ENCODE measurements at regions not wholly inside any gene's neighbourhood (a gene's known extent, or its start where the extent isn't known, plus 50 kb on each side); places are given as distances from the start of the nearest gene placed in this dataset.

DNA sequence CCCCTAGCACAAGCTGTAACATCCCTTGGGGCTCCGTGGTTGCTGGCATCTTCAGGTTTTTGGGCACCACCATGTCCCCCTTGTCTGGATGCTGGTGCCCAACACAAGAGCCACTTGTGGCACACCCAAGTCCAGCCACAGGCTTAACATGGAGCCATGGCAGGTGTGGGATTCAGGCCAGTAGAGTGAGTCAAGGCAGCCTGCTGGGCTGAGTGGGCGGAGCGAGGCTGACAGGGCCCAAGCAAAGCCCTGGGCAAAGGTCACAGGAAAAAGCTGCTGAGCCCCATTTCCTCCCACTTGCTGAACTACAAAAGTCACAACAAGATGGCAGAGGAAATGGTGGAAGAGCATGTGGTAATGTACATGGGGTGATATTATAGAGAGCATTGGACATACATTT, 950.7 kb upstream of the FLRT2 start:
- Histone ChIP-seq H3K4me3 (ENCODE audit: low read depth, low read length) (no peak overlapping the region), H3K27ac (ENCODE audit: low read depth, low read length) (no peak overlapping the region), H3K36me3 (ENCODE audit: insufficient read depth, low read length) (no peaks in the 10 kb centered on the region), H2AFZ (ENCODE audit: low read length, unreplicated experiment) (no peak overlapping the region), H3K27me3 (ENCODE audit: insufficient read depth, low read length) (no peaks in the 10 kb centered on the region), H3K4me1 (ENCODE audit: control insufficient read depth, insufficient read depth, low read length, unreplicated experiment) (no peaks in the 10 kb centered on the region), H3K79me2 (ENCODE audit: control insufficient read depth, insufficient read depth, low read length, unreplicated experiment) (no peaks in the 10 kb centered on the region)

DNA sequence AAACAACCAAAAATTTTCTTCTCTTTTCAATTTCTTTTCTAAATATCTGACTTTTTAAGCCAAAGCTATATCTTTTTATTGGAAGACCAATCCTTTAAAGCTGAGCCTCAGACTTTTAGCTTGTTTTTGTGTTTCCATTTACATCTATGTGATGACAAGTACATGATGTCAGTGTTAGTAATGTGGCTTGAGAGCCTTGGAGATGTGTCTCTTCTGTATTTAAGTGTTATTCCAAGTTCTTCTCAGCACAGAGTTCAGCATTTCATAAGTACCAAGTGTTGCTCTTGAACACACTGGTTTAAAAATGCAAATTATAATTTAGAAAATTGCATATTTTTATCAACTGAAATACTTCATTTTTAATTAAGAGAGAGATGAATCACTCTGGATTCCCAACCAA, 948.9 kb upstream of the FLRT2 start:
- Histone ChIP-seq H3K36me3 (ENCODE audit: insufficient read depth, low read length) (no peaks in the 10 kb centered on the region), H3K27ac (ENCODE audit: low read depth, low read length) (no peak overlapping the region), H3K27me3 (ENCODE audit: insufficient read depth, low read length) (no peaks in the 10 kb centered on the region), H3K79me2 (ENCODE audit: control insufficient read depth, insufficient read depth, low read length, unreplicated experiment) (no peaks in the 10 kb centered on the region), H3K4me3 (ENCODE audit: low read depth, low read length) (no peak overlapping the region), H3K4me1 (ENCODE audit: control insufficient read depth, insufficient read depth, low read length, unreplicated experiment) (no peaks in the 10 kb centered on the region), H2AFZ (ENCODE audit: low read length, unreplicated experiment) (no peak overlapping the region)

DNA sequence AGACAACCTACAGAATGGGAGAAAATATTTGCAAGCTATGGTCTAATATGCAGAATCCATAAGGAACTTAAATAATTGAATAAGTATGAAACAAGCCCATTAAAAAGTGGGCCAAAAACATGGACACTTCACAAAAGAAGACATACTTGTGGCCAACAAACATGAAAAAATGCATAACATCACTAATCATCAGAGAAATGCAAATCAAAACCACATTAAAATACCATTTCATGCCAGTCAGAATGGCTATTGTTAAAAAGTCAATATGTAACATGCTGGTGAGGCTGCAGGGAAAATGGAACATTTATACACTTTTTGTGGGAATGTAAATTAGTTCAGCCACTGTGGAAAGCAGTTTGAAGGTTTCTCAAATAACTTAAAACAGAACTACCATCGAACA, 945.4 kb upstream of the FLRT2 start:
- Histone ChIP-seq H3K4me3 (ENCODE audit: low read depth, low read length) (no peak overlapping the region), H3K79me2 (ENCODE audit: control insufficient read depth, insufficient read depth, low read length, unreplicated experiment) (no peaks in the 10 kb centered on the region), H3K27ac (ENCODE audit: low read depth, low read length) (no peak overlapping the region), H2AFZ (ENCODE audit: low read length, unreplicated experiment) (no peak overlapping the region), H3K4me1 (ENCODE audit: control insufficient read depth, insufficient read depth, low read length, unreplicated experiment) (no peaks in the 10 kb centered on the region), H3K27me3 (ENCODE audit: insufficient read depth, low read length) (no peaks in the 10 kb centered on the region), H3K36me3 (ENCODE audit: insufficient read depth, low read length) (no peaks in the 10 kb centered on the region)

DNA sequence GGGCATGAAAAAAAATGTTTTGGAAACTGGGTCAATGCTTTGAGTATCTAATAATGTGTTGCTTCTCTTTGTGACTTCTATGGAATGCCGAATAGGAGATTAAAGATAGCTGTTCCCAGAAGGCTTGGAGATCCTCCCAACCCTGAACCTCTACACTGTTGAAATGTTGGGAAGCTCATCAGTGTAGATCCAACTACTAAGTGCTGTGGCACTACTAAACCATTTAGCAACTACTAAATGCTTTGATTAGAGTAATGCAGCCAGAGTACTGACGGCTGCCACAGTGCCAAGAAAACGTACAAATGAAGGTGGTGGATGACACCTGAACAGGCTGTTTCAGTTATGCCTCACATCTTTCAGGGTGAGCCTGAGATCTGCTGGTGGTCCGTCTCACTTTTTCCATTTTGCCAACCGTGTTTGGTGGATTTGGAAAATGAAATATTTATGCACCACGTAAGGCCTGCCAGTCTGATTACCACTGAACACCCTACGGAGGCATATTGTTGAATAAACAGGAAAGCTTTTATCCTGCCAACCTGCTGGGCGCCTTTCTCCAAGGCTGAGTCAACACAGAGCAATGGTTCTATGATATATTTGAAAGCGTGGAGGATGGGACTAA, 938.0 kb upstream of the FLRT2 start:
- no peaks in the 10 kb centered on the region for H3K36me3 ChIP-seq (ENCODE audit: insufficient read depth, low read length)
- no peak overlapping the region for H3K27ac ChIP-seq (ENCODE audit: low read depth, low read length)
- H3K4me1 ChIP-seq (ENCODE audit: control insufficient read depth, insufficient read depth, low read length, unreplicated experiment), result no peaks in the 10 kb centered on the region
- H3K4me3 ChIP-seq (ENCODE audit: low read depth, low read length), result no peak overlapping the region
- H2AFZ ChIP-seq (ENCODE audit: low read length, unreplicated experiment), result no peak overlapping the region
- no peaks in the 10 kb centered on the region for H3K79me2 ChIP-seq (ENCODE audit: control insufficient read depth, insufficient read depth, low read length, unreplicated experiment)
- no peaks in the 10 kb centered on the region for H3K27me3 ChIP-seq (ENCODE audit: insufficient read depth, low read length)

DNA sequence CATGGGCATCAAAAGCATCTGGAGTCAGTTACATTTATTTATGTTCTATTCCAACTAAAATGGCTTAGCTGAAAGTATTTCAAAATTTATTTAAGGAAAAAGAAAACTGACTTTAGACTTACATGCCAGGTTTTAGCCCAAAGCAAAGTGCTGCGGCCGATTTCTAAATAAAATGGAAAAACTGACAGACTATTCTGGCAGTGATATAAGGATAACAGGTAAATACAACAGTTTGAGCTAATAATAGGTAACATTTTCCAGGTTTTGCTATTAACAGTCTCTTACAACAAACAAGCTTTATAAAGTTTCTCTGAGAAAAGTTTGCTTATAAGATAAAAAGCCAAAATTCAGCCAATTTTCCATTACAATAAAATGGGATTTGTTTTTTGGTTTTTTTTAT, 937.2 kb upstream of the FLRT2 start:
- H3K27me3 ChIP-seq (ENCODE audit: insufficient read depth, low read length), result no peaks in the 10 kb centered on the region
- H3K27ac ChIP-seq (ENCODE audit: low read depth, low read length), result no peak overlapping the region
- H2AFZ ChIP-seq (ENCODE audit: low read length, unreplicated experiment), result no peak overlapping the region
- H3K79me2 ChIP-seq (ENCODE audit: control insufficient read depth, insufficient read depth, low read length, unreplicated experiment), result no peaks in the 10 kb centered on the region
- no peaks in the 10 kb centered on the region for H3K4me1 ChIP-seq (ENCODE audit: control insufficient read depth, insufficient read depth, low read length, unreplicated experiment)
- H3K36me3 ChIP-seq (ENCODE audit: insufficient read depth, low read length), result no peaks in the 10 kb centered on the region
- H3K4me3 ChIP-seq (ENCODE audit: low read depth, low read length), result no peak overlapping the region

DNA sequence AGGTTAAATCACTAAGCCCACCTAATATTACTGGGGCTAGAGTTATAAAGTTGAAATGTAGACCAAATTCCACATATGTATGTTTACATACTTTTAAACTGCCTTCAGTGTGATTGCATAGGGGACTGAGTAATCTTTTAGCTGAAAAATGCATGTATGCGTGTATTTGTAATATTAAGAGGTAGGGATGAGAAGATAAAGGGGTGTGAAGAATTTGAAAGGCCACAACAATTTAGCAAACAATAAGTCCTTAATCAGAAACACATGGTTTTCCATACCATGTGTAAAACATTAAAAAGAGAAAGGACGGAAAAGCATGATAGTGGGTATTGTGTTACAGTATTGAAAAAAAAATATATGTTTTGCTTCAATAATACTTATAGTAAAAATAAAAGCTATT, 919.9 kb upstream of the FLRT2 start:
- Histone ChIP-seq H3K79me2 (ENCODE audit: control insufficient read depth, insufficient read depth, low read length, unreplicated experiment) (no peaks in the 10 kb centered on the region), H3K27me3 (ENCODE audit: insufficient read depth, low read length) (no peaks in the 10 kb centered on the region), H2AFZ (ENCODE audit: low read length, unreplicated experiment) (no peak overlapping the region)

DNA sequence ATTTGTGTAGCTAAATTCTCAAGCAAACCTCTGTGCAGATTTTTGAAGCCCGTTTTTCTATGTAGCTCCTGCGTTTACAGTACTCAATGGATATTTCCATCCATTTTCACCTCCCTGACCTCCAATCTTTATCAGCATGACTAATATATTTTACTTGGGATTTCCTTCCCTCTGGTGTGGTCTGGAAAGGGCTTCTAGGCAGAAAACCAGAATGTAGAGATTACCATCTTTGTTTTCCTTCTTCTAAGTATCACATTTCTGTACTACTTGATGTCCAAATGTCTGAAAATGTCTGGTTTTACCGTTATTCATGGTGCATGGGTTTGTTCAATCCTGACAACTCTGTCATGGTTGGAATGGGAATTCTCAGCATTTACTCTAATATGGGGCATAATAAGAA, 907.6 kb upstream of the FLRT2 start:
- Histone ChIP-seq H3K27ac (ENCODE audit: low read depth, low read length) (no peak overlapping the region), H3K4me3 (ENCODE audit: low read depth, low read length) (no peak overlapping the region), H2AFZ (ENCODE audit: low read length, unreplicated experiment) (no peak overlapping the region), H3K27me3 (ENCODE audit: insufficient read depth, low read length) (no peaks in the 10 kb centered on the region), H3K4me1 (ENCODE audit: control insufficient read depth, insufficient read depth, low read length, unreplicated experiment) (no peaks in the 10 kb centered on the region), H3K36me3 (ENCODE audit: insufficient read depth, low read length) (no peaks in the 10 kb centered on the region), H3K79me2 (ENCODE audit: control insufficient read depth, insufficient read depth, low read length, unreplicated experiment) (no peaks in the 10 kb centered on the region)

More for the DNA sequence above, 919.9 kb upstream of the FLRT2 start:
- H3K4me3 ChIP-seq (ENCODE audit: low read depth, low read length), result no peak overlapping the region
- no peak overlapping the region for H3K27ac ChIP-seq (ENCODE audit: low read depth, low read length)
- no peaks in the 10 kb centered on the region for H3K4me1 ChIP-seq (ENCODE audit: control insufficient read depth, insufficient read depth, low read length, unreplicated experiment)
- H3K36me3 ChIP-seq (ENCODE audit: insufficient read depth, low read length), result no peaks in the 10 kb centered on the region

DNA sequence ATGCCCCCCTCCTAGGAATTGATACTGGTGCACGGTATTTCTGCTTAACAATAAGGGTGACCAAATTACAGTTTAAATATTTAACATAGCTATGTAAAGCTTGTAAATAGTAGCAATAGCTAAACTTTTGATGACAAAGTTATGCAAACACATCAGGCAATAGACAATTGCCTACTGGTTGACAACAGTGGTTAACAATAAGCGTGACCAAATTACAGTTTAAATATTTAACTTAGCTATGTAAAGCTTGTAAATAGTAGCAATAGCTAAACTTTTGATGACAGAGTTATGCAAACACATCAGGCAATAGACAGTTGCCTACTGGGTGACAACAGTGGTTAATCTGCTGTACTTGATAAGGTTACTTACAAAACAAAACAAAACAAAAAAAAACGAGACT, 886.5 kb upstream of the FLRT2 start:
- Histone ChIP-seq H3K36me3 (ENCODE audit: insufficient read depth, low read length) (no peaks in the 10 kb centered on the region), H3K4me1 (ENCODE audit: control insufficient read depth, insufficient read depth, low read length, unreplicated experiment) (no peaks in the 10 kb centered on the region), H3K79me2 (ENCODE audit: control insufficient read depth, insufficient read depth, low read length, unreplicated experiment) (no peaks in the 10 kb centered on the region), H2AFZ (ENCODE audit: low read length, unreplicated experiment) (no peak overlapping the region), H3K27me3 (ENCODE audit: insufficient read depth, low read length) (no peaks in the 10 kb centered on the region), H3K4me3 (ENCODE audit: low read depth, low read length) (no peak overlapping the region), H3K27ac (ENCODE audit: low read depth, low read length) (no peak overlapping the region)

DNA sequence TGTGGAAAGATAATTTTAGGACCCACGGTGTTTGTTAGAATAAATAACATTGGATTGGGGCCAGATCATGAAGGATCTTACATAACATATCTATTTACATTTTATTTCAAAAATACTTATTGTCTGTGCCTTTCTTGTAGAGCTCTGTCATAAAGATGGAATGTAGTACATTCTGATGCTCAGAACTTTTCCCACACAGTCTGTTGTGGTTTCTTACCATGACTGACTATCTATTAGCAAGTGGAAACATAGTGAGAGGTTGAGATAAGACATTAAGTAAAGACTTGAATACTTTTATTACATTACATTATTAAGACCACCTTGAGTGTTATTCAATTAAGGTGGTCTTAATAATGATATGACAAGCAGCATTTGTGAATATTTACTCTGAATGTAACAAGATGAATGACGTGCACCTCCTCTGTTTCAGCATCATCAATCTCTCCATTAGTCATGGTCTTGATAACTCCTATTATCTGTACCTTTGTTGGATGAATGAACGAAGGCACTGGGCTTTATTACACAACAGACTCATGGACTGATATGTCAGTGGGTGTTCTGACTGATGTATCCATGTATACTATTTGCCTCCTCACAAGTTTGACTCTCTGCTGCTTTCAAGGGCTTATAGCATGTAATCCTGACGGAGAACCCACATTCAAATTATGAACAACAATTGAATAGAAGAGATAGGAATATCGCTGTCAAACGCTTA, 883.0 kb upstream of the FLRT2 start:
- H3K27me3 ChIP-seq (ENCODE audit: insufficient read depth, low read length), result no peaks in the 10 kb centered on the region
- no peak overlapping the region for H3K27ac ChIP-seq (ENCODE audit: low read depth, low read length)
- no peak overlapping the region for H3K4me3 ChIP-seq (ENCODE audit: low read depth, low read length)
- no peak overlapping the region for H2AFZ ChIP-seq (ENCODE audit: low read length, unreplicated experiment)
- H3K4me1 ChIP-seq (ENCODE audit: control insufficient read depth, insufficient read depth, low read length, unreplicated experiment), result no peaks in the 10 kb centered on the region
- H3K79me2 ChIP-seq (ENCODE audit: control insufficient read depth, insufficient read depth, low read length, unreplicated experiment), result no peaks in the 10 kb centered on the region
- H3K36me3 ChIP-seq (ENCODE audit: insufficient read depth, low read length), result no peaks in the 10 kb centered on the region

DNA sequence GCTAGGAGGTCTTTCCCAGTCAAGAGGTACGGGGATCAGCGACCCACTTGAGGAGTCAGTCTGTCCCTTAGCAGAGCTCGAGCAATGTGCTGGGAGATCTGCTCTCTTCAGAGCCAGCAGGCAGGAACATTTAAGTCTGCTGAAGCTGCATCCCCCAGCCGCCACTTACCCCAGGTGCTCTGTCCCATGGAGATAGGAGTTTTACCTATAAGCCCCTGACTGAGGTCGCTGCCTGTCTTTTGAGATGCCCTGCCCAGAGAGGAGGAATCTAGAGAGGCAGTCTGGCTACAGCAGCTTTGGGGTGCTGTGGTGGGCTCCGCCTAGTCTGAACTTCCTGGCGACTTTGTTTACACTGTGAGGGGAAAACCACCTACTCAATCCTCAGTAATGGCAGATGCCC, 874.9 kb upstream of the FLRT2 start:
- Histone ChIP-seq H3K4me3 (ENCODE audit: low read depth, low read length) (no peak overlapping the region), H2AFZ (ENCODE audit: low read length, unreplicated experiment) (no peak overlapping the region), H3K79me2 (ENCODE audit: control insufficient read depth, insufficient read depth, low read length, unreplicated experiment) (no peaks in the 10 kb centered on the region), H3K36me3 (ENCODE audit: insufficient read depth, low read length) (no peaks in the 10 kb centered on the region), H3K27me3 (ENCODE audit: insufficient read depth, low read length) (no peaks in the 10 kb centered on the region), H3K27ac (ENCODE audit: low read depth, low read length) (no peak overlapping the region), H3K4me1 (ENCODE audit: control insufficient read depth, insufficient read depth, low read length, unreplicated experiment) (no peaks in the 10 kb centered on the region)

DNA sequence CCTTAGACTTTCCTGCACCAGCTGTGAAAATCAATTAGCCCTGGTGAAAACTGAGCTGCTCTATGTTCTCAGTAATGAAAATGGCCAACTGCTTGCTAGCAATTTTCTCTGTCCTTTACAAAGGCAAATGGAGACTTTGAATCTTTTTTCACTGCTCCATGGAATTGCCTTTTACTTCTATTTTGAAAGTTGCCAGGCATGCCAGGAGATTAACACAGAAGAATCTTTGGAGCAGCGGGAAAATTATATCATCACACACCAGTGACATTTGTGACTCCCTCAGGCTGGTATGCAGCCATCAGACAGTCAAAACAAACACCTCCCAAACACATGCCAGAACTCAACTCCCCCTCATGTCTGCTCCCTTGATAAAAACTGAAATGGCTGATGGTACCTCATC, 872.0 kb upstream of the FLRT2 start:
- H3K4me1 ChIP-seq (ENCODE audit: control insufficient read depth, insufficient read depth, low read length, unreplicated experiment), result no peaks in the 10 kb centered on the region

More for the DNA sequence above, 872.0 kb upstream of the FLRT2 start:
- no peaks in the 10 kb centered on the region for H3K27me3 ChIP-seq (ENCODE audit: insufficient read depth, low read length)
- no peaks in the 10 kb centered on the region for H3K79me2 ChIP-seq (ENCODE audit: control insufficient read depth, insufficient read depth, low read length, unreplicated experiment)
- no peak overlapping the region for H3K27ac ChIP-seq (ENCODE audit: low read depth, low read length)
- no peak overlapping the region for H2AFZ ChIP-seq (ENCODE audit: low read length, unreplicated experiment)
- H3K4me3 ChIP-seq (ENCODE audit: low read depth, low read length), result no peak overlapping the region
- no peaks in the 10 kb centered on the region for H3K36me3 ChIP-seq (ENCODE audit: insufficient read depth, low read length)

Data from ACC112 (cell line).